ENCODE measurements at regions not wholly inside any gene's neighbourhood (a gene's known extent, or its start where the extent isn't known, plus 50 kb on each side); places are given as distances from the start of the nearest gene placed in this dataset.

- no peak for TF ChIP-seq CTCF (IDR thresholded peaks at IDR 0.05)
- TF ChIP-seq POLR2A (IDR thresholded peaks at IDR 0.05), result no peak
Measured at GRCh38 chr18:65235966-65236624, 514.7 kb upstream of the CDH7 start.

Data from Peyer's patch (tissue), 4 donors.